Ascending aorta (tissue), 2 donors: ENCODE measurements at regions not wholly inside any gene's neighbourhood (a gene's known extent, or its start where the extent isn't known, plus 50 kb on each side); places are given as distances from the start of the nearest gene placed in this dataset.

ENCODE experiments used
- DNase-seq, 2 donors: peaks; one replicate each; pipeline ENCODE4 v3.0.0-alpha.2; 2019; ENCODE audit warnings: low spot score in 2 of 2
- H3K27ac ChIP-seq, 2 donors: fragments of 200-600 bp; sonication (generic); one replicate each; pipeline ENCODE4 v1.5.1; 2016 to 2017; ENCODE audit warnings: mild to moderate bottlenecking in 1 of 2
- H3K27me3 ChIP-seq: fragments of 200-600 bp; sonication (generic); one replicate; pipeline ENCODE4 v1.5.1; 2017
- H3K36me3 ChIP-seq, 2 donors: fragments of 200-600 bp; sonication (generic); one replicate each; pipeline ENCODE4 v1.5.1; 2016
- H3K4me1 ChIP-seq, 2 donors: fragments of 200-600 bp; sonication (generic); one replicate each; pipeline ENCODE4 v1.5.1; 2016 to 2017; ENCODE audit warnings: mild to moderate bottlenecking in 1 of 2
- H3K4me3 ChIP-seq, 2 donors: fragments of 200-600 bp; sonication (generic); one replicate each; pipeline ENCODE4 v1.5.1; 2016 to 2017; ENCODE audit warnings: mild to moderate bottlenecking in 1 of 2
- H3K9me3 ChIP-seq, 2 donors: fragments of 200-600 bp; sonication (generic); one replicate each; pipeline ENCODE4 v1.5.1; 2016
- intact Hi-C: fragments of 100-400 bp; cut with DNase I; formaldehyde crosslinking; loops from one replicate; pipeline ENCODE4 v1.15.1; 2023
- TF ChIP-seq, protein P1 (sequence below), 3 experiments: fragments of 200-600 bp in 2 of 3; fragments of 450-650 bp in 1 of 3; sonication (generic) in 2 of 3; IDR thresholded peaks; one replicate each; pipeline ENCODE4 v1.5.1; 2016 to 2019; ENCODE audit warnings: antibody characterized with exemption in 3 of 3, mild to moderate bottlenecking in 1 of 3, moderate library complexity in 1 of 3

- intact Hi-C loops: no loop called here
- Histone ChIP-seq H3K9me3 (no peaks in the 10 kb centered on the region), H3K4me3 (no peak overlapping the region), H3K36me3 (no peaks in the 10 kb centered on the region), H3K27me3 (no peaks in the 10 kb centered on the region), H3K4me1 (no peaks in the 10 kb centered on the region), H3K27ac (no peak overlapping the region)
- DNase-seq: no peak
- TF ChIP-seq, protein P1, sequence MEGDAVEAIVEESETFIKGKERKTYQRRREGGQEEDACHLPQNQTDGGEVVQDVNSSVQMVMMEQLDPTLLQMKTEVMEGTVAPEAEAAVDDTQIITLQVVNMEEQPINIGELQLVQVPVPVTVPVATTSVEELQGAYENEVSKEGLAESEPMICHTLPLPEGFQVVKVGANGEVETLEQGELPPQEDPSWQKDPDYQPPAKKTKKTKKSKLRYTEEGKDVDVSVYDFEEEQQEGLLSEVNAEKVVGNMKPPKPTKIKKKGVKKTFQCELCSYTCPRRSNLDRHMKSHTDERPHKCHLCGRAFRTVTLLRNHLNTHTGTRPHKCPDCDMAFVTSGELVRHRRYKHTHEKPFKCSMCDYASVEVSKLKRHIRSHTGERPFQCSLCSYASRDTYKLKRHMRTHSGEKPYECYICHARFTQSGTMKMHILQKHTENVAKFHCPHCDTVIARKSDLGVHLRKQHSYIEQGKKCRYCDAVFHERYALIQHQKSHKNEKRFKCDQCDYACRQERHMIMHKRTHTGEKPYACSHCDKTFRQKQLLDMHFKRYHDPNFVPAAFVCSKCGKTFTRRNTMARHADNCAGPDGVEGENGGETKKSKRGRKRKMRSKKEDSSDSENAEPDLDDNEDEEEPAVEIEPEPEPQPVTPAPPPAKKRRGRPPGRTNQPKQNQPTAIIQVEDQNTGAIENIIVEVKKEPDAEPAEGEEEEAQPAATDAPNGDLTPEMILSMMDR (IDR thresholded peaks at IDR 0.05): no peak
These were observed 97.2 kb downstream of the ARL4C start for GRCh38 chr2:234399451-234400246.

DNA sequence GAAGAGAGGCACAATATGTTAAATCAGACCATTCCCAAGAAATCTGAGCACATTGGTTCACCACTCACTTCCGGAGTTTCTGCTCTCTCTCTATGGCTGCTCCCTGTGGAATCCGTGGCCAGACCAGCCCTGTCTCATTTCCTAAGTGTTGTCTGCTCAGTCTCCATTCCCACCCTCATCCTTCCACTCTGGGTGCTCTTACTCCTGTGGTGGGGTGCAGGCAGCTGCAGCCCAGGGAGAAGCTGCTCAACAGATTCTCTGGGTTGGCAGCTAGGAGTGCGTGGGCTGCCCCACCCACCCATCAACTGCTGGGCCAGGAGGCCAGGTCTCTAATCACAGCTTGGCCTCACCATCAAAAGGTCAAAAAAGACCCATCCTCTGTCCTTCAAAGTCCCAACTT, 98.3 kb downstream of the ARL4C start:
- H3K9me3 ChIP-seq: no peaks in the 10 kb centered on the region
- H3K4me3 ChIP-seq: no peak overlapping the region
- H3K27ac ChIP-seq: no peak overlapping the region
- no peaks in the 10 kb centered on the region for H3K36me3 ChIP-seq
- no peak for DNase-seq
- TF ChIP-seq, protein P1 (IDR thresholded peaks at IDR 0.05): no peak
- H3K4me1 ChIP-seq: no peaks in the 10 kb centered on the region
- intact Hi-C loops: no loop called here
- no peaks in the 10 kb centered on the region for H3K27me3 ChIP-seq

DNA sequence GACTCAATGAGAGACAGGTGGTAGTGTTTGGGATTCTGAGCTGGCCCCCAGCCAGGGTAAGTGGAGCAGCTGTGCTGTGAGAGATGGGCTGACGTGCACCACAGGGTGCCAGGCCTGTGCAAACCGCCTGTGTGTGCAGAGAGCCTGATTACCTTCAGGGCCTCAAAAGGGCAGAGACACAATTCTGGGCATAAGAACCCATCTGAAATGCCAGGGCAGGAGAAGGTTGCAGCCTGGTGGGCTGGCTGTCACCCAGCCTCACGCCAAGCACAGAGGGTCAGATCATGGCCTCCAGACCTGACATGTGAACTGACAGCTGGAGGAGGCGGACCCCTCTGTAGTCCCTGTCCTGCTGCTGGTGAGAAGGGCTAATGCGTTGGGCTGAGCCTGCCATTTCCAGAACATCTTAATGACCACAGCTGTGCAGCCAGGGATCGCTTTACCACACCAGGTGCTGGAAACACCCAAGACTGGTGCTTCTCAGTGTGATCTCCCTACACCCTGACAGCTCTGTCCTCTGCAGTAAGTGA, 100.9 kb downstream of the ARL4C start:
- Histone ChIP-seq H3K4me1 (no peaks in the 10 kb centered on the region), H3K36me3 (no peaks in the 10 kb centered on the region), H3K27ac (no peak overlapping the region), H3K4me3 (no peak overlapping the region), H3K27me3 (no peaks in the 10 kb centered on the region), H3K9me3 (no peaks in the 10 kb centered on the region)
- DNase-seq: no peak
- TF ChIP-seq, protein P1 (IDR thresholded peaks at IDR 0.05): no peak
- intact Hi-C loops: no loop called here

DNA sequence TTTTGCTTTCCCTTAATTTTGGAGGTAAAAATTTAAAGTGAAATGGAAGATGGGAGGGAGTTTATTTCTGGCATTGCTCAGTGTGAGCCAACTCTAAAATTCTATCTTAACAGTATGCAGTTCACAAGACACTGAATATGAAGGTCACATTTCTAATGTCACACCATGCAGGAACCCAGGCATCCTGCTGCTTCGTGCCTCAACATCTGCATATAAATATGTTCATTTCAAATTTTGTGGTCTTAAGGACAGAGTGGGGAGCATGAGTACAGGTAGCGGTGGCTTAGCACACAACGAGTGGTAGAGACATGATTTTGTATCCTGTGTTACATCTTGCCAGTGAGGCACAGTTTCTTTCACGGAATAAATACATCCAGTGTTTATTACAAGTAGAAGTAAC, 102.4 kb downstream of the ARL4C start:
- TF ChIP-seq, protein P1 (IDR thresholded peaks at IDR 0.05): no peak
- Histone ChIP-seq H3K9me3 (no peaks in the 10 kb centered on the region), H3K4me3 (no peak overlapping the region), H3K27me3 (no peaks in the 10 kb centered on the region), H3K36me3 (no peaks in the 10 kb centered on the region), H3K27ac (no peak overlapping the region), H3K4me1 (no peaks in the 10 kb centered on the region)
- intact Hi-C loops: no loop called here
- no peak for DNase-seq

GRCh38 chr2:234393354-234393753, 103.5 kb downstream of the ARL4C start:
- TF ChIP-seq, protein P1 (IDR thresholded peaks at IDR 0.05): no peak
- no peaks in the 10 kb centered on the region for H3K36me3 ChIP-seq
- no peaks in the 10 kb centered on the region for H3K4me1 ChIP-seq
- H3K4me3 ChIP-seq: no peak overlapping the region
- intact Hi-C loops: no loop called here
- no peaks in the 10 kb centered on the region for H3K27me3 ChIP-seq
- no peak for DNase-seq
- no peak overlapping the region for H3K27ac ChIP-seq
- no peaks in the 10 kb centered on the region for H3K9me3 ChIP-seq
